Kidney epithelial cell (primary cell): ENCODE measurements at regions not wholly inside any gene's neighbourhood (a gene's known extent, or its start where the extent isn't known, plus 50 kb on each side); places are given as distances from the start of the nearest gene placed in this dataset.

Experiments used
- DNase-seq: peaks from one replicate; pipeline ENCODE4 v3.0.0-alpha.2; 2010; ENCODE audit warnings: low read depth
- H3K27me3 ChIP-seq: 2 replicates; pipeline ENCODE4 v1.6.0; 2011; ENCODE audit warnings: low read length; ENCODE audit not compliant: control insufficient read depth, insufficient read depth
- H3K36me3 ChIP-seq: 2 replicates; pipeline ENCODE4 v1.5.1; 2011; ENCODE audit warnings: low read length; ENCODE audit not compliant: control insufficient read depth, insufficient read depth
- H3K4me3 ChIP-seq: 2 replicates; pipeline ENCODE4 v1.5.1; 2011; ENCODE audit warnings: low read depth, mild to moderate bottlenecking, control low read depth, low read length
- CTCF ChIP-seq: IDR thresholded peaks from 2 replicates; pipeline ENCODE4 v1.5.1; 2011; ENCODE audit warnings: mild to moderate bottlenecking, moderate library complexity, low read length, control low read depth, inconsistent platforms; ENCODE audit not compliant: insufficient read depth, poor library complexity, severe bottlenecking

GRCh38 chr1:80633947-80634706 is 1166.6 kb upstream of the ADGRL2 start:
- H3K36me3 ChIP-seq = no peaks in the 10 kb centered on the region
- no peak for TF ChIP-seq CTCF
- no peaks in the 10 kb centered on the region for H3K27me3 ChIP-seq
- DNase-seq = no peak
- H3K4me3 ChIP-seq = no peak overlapping the region

- H3K27me3 ChIP-seq = no peaks in the 10 kb centered on the region
- DNase-seq = no peak
- no peak for TF ChIP-seq CTCF
Measured at GRCh38 chr1:80632284-80632683, 1168.5 kb upstream of the ADGRL2 start.

GRCh38 chr1:80629304-80629837 is 1171.4 kb upstream of the ADGRL2 start:
- TF ChIP-seq CTCF = no peak
- H3K27me3 ChIP-seq = no peaks in the 10 kb centered on the region
- no peak for DNase-seq
- no peak overlapping the region for H3K4me3 ChIP-seq
- H3K36me3 ChIP-seq = no peaks in the 10 kb centered on the region

More at GRCh38 chr1:80632284-80632683, 1168.5 kb upstream of the ADGRL2 start:
- Histone ChIP-seq H3K4me3 (no peak overlapping the region), H3K36me3 (no peaks in the 10 kb centered on the region)

GRCh38 chr1:80624682-80625081 is 1176.1 kb upstream of the ADGRL2 start:
- no peak for DNase-seq
- Histone ChIP-seq H3K36me3 (no peaks in the 10 kb centered on the region), H3K4me3 (no peak overlapping the region), H3K27me3 (no peaks in the 10 kb centered on the region)
- no peak for TF ChIP-seq CTCF

- no peak overlapping the region for H3K4me3 ChIP-seq
- H3K36me3 ChIP-seq = no peaks in the 10 kb centered on the region
- TF ChIP-seq CTCF = no peak
- no peaks in the 10 kb centered on the region for H3K27me3 ChIP-seq
- no peak for DNase-seq
Measured at GRCh38 chr1:80607064-80607463, 1193.7 kb upstream of the ADGRL2 start.

GRCh38 chr1:80594013-80594412 is 1206.7 kb upstream of the ADGRL2 start:
- no peak for DNase-seq
- Histone ChIP-seq H3K36me3 (no peaks in the 10 kb centered on the region), H3K4me3 (no peak overlapping the region), H3K27me3 (no peaks in the 10 kb centered on the region)
- no peak for TF ChIP-seq CTCF
